Mesenchymal stem cell (in vitro differentiated cells and primary cell): ENCODE measurements at regions not wholly inside any gene's neighbourhood (a gene's known extent, or its start where the extent isn't known, plus 50 kb on each side); places are given as distances from the start of the nearest gene placed in this dataset.
"Not testable (repeated sequence)": the region's sequence is repeated elsewhere in the genome, so short reads cannot be mapped to it uniquely, and the experiment has no call there.

ENCODE experiments used
- DNase-seq: peaks from one replicate; pipeline ENCODE4 v3.0.0-alpha.2; 2013
- H2AFZ ChIP-seq: one replicate; pipeline ENCODE4 v1.6.1; 2013; ENCODE audit warnings: low read depth, mild to moderate bottlenecking, control low read depth, inconsistent platforms, low read length, moderate library complexity
- H2AK5ac ChIP-seq: 2 replicates; pipeline ENCODE4 v1.6.1; 2013; ENCODE audit warnings: low read length, moderate library complexity, mild to moderate bottlenecking, inconsistent platforms; ENCODE audit not compliant: severe bottlenecking
- H2BK120ac ChIP-seq: one replicate; pipeline ENCODE4 v1.6.1; 2013; ENCODE audit warnings: low read depth, mild to moderate bottlenecking, inconsistent platforms, low read length, moderate library complexity
- H2BK12ac ChIP-seq, 2 experiments: one replicate each; pipeline ENCODE4 v1.6.1; 2013; ENCODE audit warnings: inconsistent platforms in 2 of 2, low read length in 2 of 2, mild to moderate bottlenecking in 2 of 2, moderate library complexity in 2 of 2, control low read depth in 1 of 2
- H2BK15ac ChIP-seq: one replicate; pipeline ENCODE4 v1.6.1; 2013; ENCODE audit warnings: mild to moderate bottlenecking, low read depth, inconsistent platforms; ENCODE audit not compliant: poor library complexity, severe bottlenecking
- H2BK5ac ChIP-seq: 2 replicates; pipeline ENCODE4 v1.6.1; 2013; ENCODE audit warnings: low read depth, mild to moderate bottlenecking, low read length, control low read depth, inconsistent platforms; ENCODE audit not compliant: poor library complexity, severe bottlenecking
- H3K14ac ChIP-seq, 2 experiments: one replicate each; pipeline ENCODE4 v1.6.1; 2013; ENCODE audit warnings: inconsistent platforms in 2 of 2, low read length in 2 of 2, control low read depth in 1 of 2, mild to moderate bottlenecking in 1 of 2, moderate library complexity in 1 of 2
- H3K18ac ChIP-seq, 2 experiments: one replicate each; pipeline ENCODE4 v1.6.1; 2013; ENCODE audit warnings: inconsistent platforms in 2 of 2, low read length in 2 of 2, control low read depth in 1 of 2, low read depth in 1 of 2, mild to moderate bottlenecking in 1 of 2
- H3K23ac ChIP-seq, 2 experiments: one replicate each; pipeline ENCODE4 v1.6.1; 2013; ENCODE audit warnings: inconsistent platforms in 2 of 2, low read length in 2 of 2, mild to moderate bottlenecking in 2 of 2, moderate library complexity in 2 of 2, control low read depth in 1 of 2
- H3K27ac ChIP-seq: 2 replicates; pipeline ENCODE4 v1.5.1; 2013; ENCODE audit warnings: mild to moderate bottlenecking, moderate library complexity, low read length, control low read depth, inconsistent platforms; ENCODE audit not compliant: poor library complexity, severe bottlenecking
- H3K27me3 ChIP-seq, 2 experiments: 2 replicates each; pipeline versions ENCODE4 v1.6.1 to v1.7.0; 2013; ENCODE audit warnings: low read length in 2 of 2, mild to moderate bottlenecking in 2 of 2, moderate library complexity in 2 of 2, control low read depth in 1 of 2, inconsistent platforms in 1 of 2; ENCODE audit not compliant: control insufficient read depth in 1 of 2, insufficient read depth in 1 of 2
- H3K36me3 ChIP-seq, 2 experiments: 2 replicates each; pipeline versions ENCODE4 v1.6.1 to v1.7.0; 2013; ENCODE audit warnings: low read length in 2 of 2, control low read depth in 1 of 2, inconsistent platforms in 1 of 2, low read depth in 1 of 2, mild to moderate bottlenecking in 1 of 2; ENCODE audit not compliant: insufficient read depth in 2 of 2, control insufficient read depth in 1 of 2
- H3K4ac ChIP-seq, 2 experiments: one replicate each; pipeline ENCODE4 v1.6.1; 2013; ENCODE audit warnings: inconsistent platforms in 2 of 2, low read length in 2 of 2, mild to moderate bottlenecking in 2 of 2, moderate library complexity in 2 of 2, control low read depth in 1 of 2, low read depth in 1 of 2
- H3K4me1 ChIP-seq: 2 replicates; pipeline ENCODE4 v1.6.1; 2013; ENCODE audit warnings: low read depth, low read length, control low read depth; ENCODE audit not compliant: control insufficient read depth, insufficient read depth
- H3K4me2 ChIP-seq: 2 replicates; pipeline ENCODE4 v1.6.1; 2013; ENCODE audit warnings: low read length, mild to moderate bottlenecking, inconsistent platforms; ENCODE audit not compliant: poor library complexity, severe bottlenecking
- H3K4me3 ChIP-seq, 2 experiments: 2 replicates each; pipeline versions ENCODE4 v1.5.1 to v1.7.0; 2013; ENCODE audit warnings: low read length in 2 of 2, mild to moderate bottlenecking in 2 of 2, control low read depth in 1 of 2, low read depth in 1 of 2; ENCODE audit not compliant: insufficient read depth in 1 of 2
- H3K79me1 ChIP-seq: replicated peaks from 2 replicates; pipeline ENCODE4 v1.6.1; 2013; ENCODE audit warnings: mild to moderate bottlenecking, control low read depth, low read length, inconsistent platforms; ENCODE audit not compliant: poor library complexity, severe bottlenecking
- H3K9ac ChIP-seq: 2 replicates; pipeline ENCODE4 v1.7.0; 2013; ENCODE audit warnings: mild to moderate bottlenecking, low read length, moderate library complexity
- H3K9me3 ChIP-seq: 2 replicates; pipeline ENCODE4 v1.7.0; 2013; ENCODE audit warnings: mild to moderate bottlenecking, low read length; ENCODE audit not compliant: control insufficient read depth
- H4K8ac ChIP-seq: one replicate; pipeline ENCODE4 v1.6.1; 2013; ENCODE audit warnings: inconsistent platforms, mild to moderate bottlenecking, low read length, moderate library complexity
- H4K91ac ChIP-seq: one replicate; pipeline ENCODE4 v1.6.1; 2013; ENCODE audit warnings: mild to moderate bottlenecking, low read length, inconsistent platforms
- WGBS: methylation state at CpG from one replicate; pipeline ENCODE4 v1.1.7; 2013; ENCODE audit warnings: mixed read lengths; 5-methylcytosine and 5-hydroxymethylcytosine counted together

- not testable (repeated sequence) for H2AFZ ChIP-seq, H3K4me3 ChIP-seq, H3K79me1 ChIP-seq, H3K27ac ChIP-seq, H3K4me1 ChIP-seq, H2BK15ac ChIP-seq, H3K36me3 ChIP-seq, H4K91ac ChIP-seq, H3K14ac ChIP-seq, DNase-seq, H2AK5ac ChIP-seq, H2BK120ac ChIP-seq, H3K4ac ChIP-seq, H3K18ac ChIP-seq, H4K8ac ChIP-seq, H2BK12ac ChIP-seq, H2BK5ac ChIP-seq, H3K27me3 ChIP-seq, H3K9me3 ChIP-seq, H3K9ac ChIP-seq, H3K23ac ChIP-seq, H3K4me2 ChIP-seq
- 86% methylated on average over 12 of the region's 12 CpGs for WGBS
Measured at GRCh38 chr2:16086136-16086535, 145.8 kb downstream of the MYCN start.

- no peak overlapping the region for H2BK5ac ChIP-seq
- 98% methylated on average over 3 of the region's 5 CpGs for WGBS
- H3K4me2 ChIP-seq = no peak overlapping the region
Measured at GRCh38 chr2:16085073-16085472, 144.7 kb downstream of the MYCN start.

GRCh38 chr2:16084274-16084673, 143.9 kb downstream of the MYCN start:
- no peaks in the 10 kb centered on the region for H3K36me3 ChIP-seq
- H3K18ac ChIP-seq = no peak overlapping the region
- no peak overlapping the region for H4K91ac ChIP-seq
- DNase-seq = no peak
- H3K9me3 ChIP-seq = no peaks in the 10 kb centered on the region
- H3K14ac ChIP-seq = no peak overlapping the region
- WGBS = 35% methylated on average over 7 of the region's 8 CpGs
- no peak overlapping the region for H3K23ac ChIP-seq
- H3K79me1 ChIP-seq = no peaks in the 10 kb centered on the region
- H3K27me3 ChIP-seq = no peaks in the 10 kb centered on the region
- H2BK12ac ChIP-seq = no peak overlapping the region
- no peak overlapping the region for H3K9ac ChIP-seq
- H3K4me2 ChIP-seq = no peak overlapping the region
- no peak overlapping the region for H4K8ac ChIP-seq
- no peaks in the 10 kb centered on the region for H3K4me1 ChIP-seq
- no peak overlapping the region for H3K27ac ChIP-seq
- H3K4ac ChIP-seq = no peak overlapping the region
- H2BK15ac ChIP-seq = no peak overlapping the region
- no peak overlapping the region for H2AFZ ChIP-seq
- no peak overlapping the region for H3K4me3 ChIP-seq
- H2BK120ac ChIP-seq = no peak overlapping the region
- no peak overlapping the region for H2AK5ac ChIP-seq
- no peak overlapping the region for H2BK5ac ChIP-seq

More at GRCh38 chr2:16085073-16085472, 144.7 kb downstream of the MYCN start:
- no peaks in the 10 kb centered on the region for H3K4me1 ChIP-seq
- no peak overlapping the region for H3K23ac ChIP-seq
- H4K8ac ChIP-seq = no peak overlapping the region
- no peak overlapping the region for H2BK15ac ChIP-seq
- no peak overlapping the region for H3K18ac ChIP-seq
- no peak overlapping the region for H4K91ac ChIP-seq
- no peak overlapping the region for H3K14ac ChIP-seq
- DNase-seq = no peak
- no peaks in the 10 kb centered on the region for H3K36me3 ChIP-seq
- no peak overlapping the region for H3K9ac ChIP-seq
- H3K79me1 ChIP-seq = no peaks in the 10 kb centered on the region
- H3K9me3 ChIP-seq = no peaks in the 10 kb centered on the region
- H2AK5ac ChIP-seq = no peak overlapping the region
- no peak overlapping the region for H3K27ac ChIP-seq
- H2BK120ac ChIP-seq = no peak overlapping the region
- no peak overlapping the region for H2BK12ac ChIP-seq
- H2AFZ ChIP-seq = no peak overlapping the region
- no peak overlapping the region for H3K4me3 ChIP-seq
- H3K4ac ChIP-seq = no peak overlapping the region
- H3K27me3 ChIP-seq = no peaks in the 10 kb centered on the region

- Histone ChIP-seq H3K9ac (no peak overlapping the region), H3K18ac (no peak overlapping the region), H3K9me3 (no peaks in the 10 kb centered on the region), H2BK5ac (no peak overlapping the region), H3K4ac (no peak overlapping the region), H2BK120ac (no peak overlapping the region), H3K36me3 (no peaks in the 10 kb centered on the region), H3K14ac (no peak overlapping the region), H2BK15ac (no peak overlapping the region), H4K91ac (no peak overlapping the region), H4K8ac (no peak overlapping the region), H3K27ac (no peak overlapping the region), H2BK12ac (no peak overlapping the region), H3K4me1 (no peaks in the 10 kb centered on the region), H3K27me3 (no peaks in the 10 kb centered on the region), H3K23ac (no peak overlapping the region), H3K4me2 (no peak overlapping the region), H2AFZ (no peak overlapping the region), H3K4me3 (no peak overlapping the region), H3K79me1 (no peaks in the 10 kb centered on the region), H2AK5ac (no peak overlapping the region)
- WGBS = 46% methylated on average over 1 of the region's 1 CpG
- DNase-seq = no peak
Measured at GRCh38 chr2:16082276-16082675, 141.9 kb downstream of the MYCN start.
